ENCODE measurements at regions not wholly inside any gene's neighbourhood (a gene's known extent, or its start where the extent isn't known, plus 50 kb on each side); places are given as distances from the start of the nearest gene placed in this dataset.

- Mint-ChIP-seq H3K36me3 (ENCODE audit: low read depth) (no peaks in the 10 kb centered on the region), H3K4me1 (no peaks in the 10 kb centered on the region), H3K4me3 (no peak overlapping the region), H3K27me3 (peaks cover 2% of the 10 kb centered on the region), H3K27ac (no peak overlapping the region), H3K9me3 (no peaks in the 10 kb centered on the region)
- DNase-seq (no peak), ATAC-seq (no peak)
These were observed 118.0 kb upstream of the EDNRA start for GRCh38 chr4:147362938-147363337.

DNA sequence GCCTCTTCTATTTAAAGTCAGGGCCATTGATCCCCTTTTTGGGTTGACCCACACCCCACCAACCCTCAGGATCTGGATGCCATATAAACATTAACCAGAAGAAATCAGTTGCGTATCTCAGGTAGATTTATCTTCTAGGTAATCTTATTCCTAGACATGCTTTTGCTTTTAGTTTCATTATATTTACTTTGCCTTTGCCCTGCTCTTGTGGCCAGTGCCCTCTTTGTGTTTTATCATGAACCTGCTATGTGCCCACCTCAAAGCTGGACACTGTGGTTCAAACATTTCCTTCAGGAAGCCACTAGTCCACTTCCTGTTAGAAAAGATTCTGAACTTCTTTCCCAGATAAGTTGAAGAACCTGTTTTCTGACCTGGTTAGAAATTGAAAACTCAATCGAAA is 117.4 kb upstream of the EDNRA start:
- H3K27ac Mint-ChIP-seq = no peak overlapping the region
- no peaks in the 10 kb centered on the region for H3K36me3 Mint-ChIP-seq (ENCODE audit: low read depth)
- no peaks in the 10 kb centered on the region for H3K9me3 Mint-ChIP-seq
- H3K4me1 Mint-ChIP-seq = no peaks in the 10 kb centered on the region
- no peak overlapping the region for H3K4me3 Mint-ChIP-seq
- ATAC-seq (no peak), DNase-seq (no peak)
- peaks cover 2% of the 10 kb centered on the region for H3K27me3 Mint-ChIP-seq

GRCh38 chr4:147365396-147365795 is 115.5 kb upstream of the EDNRA start:
- no peak overlapping the region for H3K27ac Mint-ChIP-seq
- H3K36me3 Mint-ChIP-seq (ENCODE audit: low read depth) = no peaks in the 10 kb centered on the region
- no peaks in the 10 kb centered on the region for H3K9me3 Mint-ChIP-seq
- peaks cover 2% of the 10 kb centered on the region for H3K27me3 Mint-ChIP-seq
- H3K4me1 Mint-ChIP-seq = no peaks in the 10 kb centered on the region
- ATAC-seq (no peak), DNase-seq (no peak)
- H3K4me3 Mint-ChIP-seq = no peak overlapping the region

DNA sequence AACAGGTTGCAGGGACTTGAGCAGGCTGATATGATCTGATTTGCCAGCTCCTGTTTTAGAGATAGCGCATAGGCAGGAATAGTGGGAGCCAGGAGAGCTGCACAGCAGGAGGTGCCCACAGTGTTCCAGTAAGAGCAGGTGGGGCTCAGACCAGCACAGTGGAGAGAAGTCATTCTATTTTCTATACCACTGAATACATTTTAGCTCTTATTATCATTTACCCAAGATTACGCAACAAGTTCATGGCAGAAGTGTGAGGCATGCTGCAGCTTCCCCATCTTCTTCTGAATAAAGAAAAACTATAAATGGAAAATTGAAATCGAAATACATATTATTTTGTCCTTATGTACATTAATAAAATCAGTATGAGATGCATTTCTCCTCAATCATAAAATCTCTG is 114.7 kb upstream of the EDNRA start:
- ATAC-seq (no peak), DNase-seq (no peak)
- H3K27ac Mint-ChIP-seq = no peak overlapping the region
- H3K9me3 Mint-ChIP-seq = no peaks in the 10 kb centered on the region
- no peaks in the 10 kb centered on the region for H3K4me1 Mint-ChIP-seq
- H3K4me3 Mint-ChIP-seq = no peak overlapping the region
- peaks cover 2% of the 10 kb centered on the region for H3K27me3 Mint-ChIP-seq
- no peaks in the 10 kb centered on the region for H3K36me3 Mint-ChIP-seq (ENCODE audit: low read depth)

- H3K36me3 Mint-ChIP-seq (ENCODE audit: low read depth) = no peaks in the 10 kb centered on the region
- H3K9me3 Mint-ChIP-seq = no peaks in the 10 kb centered on the region
- H3K27ac Mint-ChIP-seq = no peak overlapping the region
- no peak for DNase-seq
- no peak for ATAC-seq
- H3K4me1 Mint-ChIP-seq = no peaks in the 10 kb centered on the region
- H3K4me3 Mint-ChIP-seq = no peak overlapping the region
- H3K27me3 Mint-ChIP-seq = peaks cover 2% of the 10 kb centered on the region
These were observed 113.0 kb upstream of the EDNRA start for GRCh38 chr4:147367891-147368290.

DNA sequence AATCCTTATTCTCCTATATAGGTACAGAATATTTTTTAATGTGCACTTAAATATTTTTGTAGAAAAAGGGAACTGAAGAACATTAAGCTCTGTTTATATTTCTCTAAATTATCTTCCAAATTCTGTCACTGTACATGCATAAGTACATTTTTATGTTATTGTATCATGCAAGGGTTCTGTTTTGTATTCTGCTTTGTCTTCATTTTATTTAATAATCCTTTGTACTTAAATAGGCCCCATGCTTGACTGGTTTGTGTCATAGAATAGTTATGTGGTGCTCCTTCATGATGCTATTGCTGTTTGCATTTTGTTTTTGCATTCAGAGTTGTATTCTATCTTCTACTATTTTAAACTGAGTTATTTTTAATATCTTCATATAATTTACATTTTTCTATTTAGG is 111.9 kb upstream of the EDNRA start:
- no peak overlapping the region for H3K27ac Mint-ChIP-seq
- no peak for DNase-seq
- H3K4me3 Mint-ChIP-seq = no peak overlapping the region
- no peak for ATAC-seq
- no peaks in the 10 kb centered on the region for H3K36me3 Mint-ChIP-seq (ENCODE audit: low read depth)
- no peaks in the 10 kb centered on the region for H3K4me1 Mint-ChIP-seq
- H3K9me3 Mint-ChIP-seq = no peaks in the 10 kb centered on the region
- H3K27me3 Mint-ChIP-seq = peaks cover 2% of the 10 kb centered on the region

GRCh38 chr4:147370473-147370872 is 110.4 kb upstream of the EDNRA start:
- Mint-ChIP-seq H3K27ac (no peak overlapping the region), H3K4me3 (no peak overlapping the region), H3K4me1 (no peaks in the 10 kb centered on the region), H3K9me3 (no peaks in the 10 kb centered on the region), H3K27me3 (no peaks in the 10 kb centered on the region), H3K36me3 (ENCODE audit: low read depth) (no peaks in the 10 kb centered on the region)
- ATAC-seq (no peak), DNase-seq (no peak)

- Mint-ChIP-seq H3K9me3 (peaks cover 4% of the 10 kb centered on the region), H3K4me3 (no peak overlapping the region), H3K36me3 (ENCODE audit: low read depth) (no peaks in the 10 kb centered on the region), H3K27ac (no peak overlapping the region), H3K4me1 (no peaks in the 10 kb centered on the region), H3K27me3 (no peaks in the 10 kb centered on the region)
- no peak for ATAC-seq
- DNase-seq = no peak
These were observed 110.0 kb upstream of the EDNRA start for GRCh38 chr4:147370881-147371280.

DNA sequence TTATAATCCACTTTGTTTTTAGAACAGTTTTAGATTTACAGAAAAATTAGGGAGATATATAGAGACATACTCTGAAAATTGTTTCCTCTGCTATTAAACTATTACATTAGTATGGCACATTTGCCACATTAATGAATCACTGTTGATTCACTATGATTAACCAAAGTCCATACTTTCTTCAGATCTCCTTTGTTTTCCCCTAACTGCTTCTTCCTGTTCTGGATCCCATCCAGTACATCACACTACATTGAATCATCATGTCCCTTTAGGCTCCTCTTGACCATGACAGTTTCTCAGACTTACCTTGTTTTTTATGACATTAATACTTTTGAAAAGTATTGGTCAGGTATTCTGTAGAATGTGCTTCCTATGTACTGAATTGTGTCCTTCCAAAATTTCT is 109.2 kb upstream of the EDNRA start:
- no peak for DNase-seq
- H3K27me3 Mint-ChIP-seq = no peaks in the 10 kb centered on the region
- no peak overlapping the region for H3K27ac Mint-ChIP-seq
- no peaks in the 10 kb centered on the region for H3K4me1 Mint-ChIP-seq
- H3K9me3 Mint-ChIP-seq = peaks cover 5% of the 10 kb centered on the region
- no peaks in the 10 kb centered on the region for H3K36me3 Mint-ChIP-seq (ENCODE audit: low read depth)
- H3K4me3 Mint-ChIP-seq = no peak overlapping the region
- no peak for ATAC-seq

DNA sequence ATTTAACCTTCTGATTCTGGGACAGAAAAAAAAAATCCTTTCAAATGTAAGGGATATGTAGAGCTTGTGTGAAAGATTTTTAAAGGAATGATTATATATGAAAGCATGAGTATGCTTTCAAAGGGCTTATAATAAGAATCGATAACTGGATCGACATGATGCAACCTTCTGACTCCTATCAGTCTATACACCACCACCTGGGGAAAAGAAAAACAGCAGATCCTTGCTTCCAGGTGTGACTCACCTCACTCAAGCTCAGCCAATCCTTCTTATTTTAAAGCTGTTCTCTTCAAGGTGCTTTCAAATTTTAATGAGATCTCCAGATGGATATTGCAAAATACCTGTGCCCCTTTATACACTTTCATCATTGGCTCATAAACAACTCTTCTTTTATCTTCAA is 102.1 kb upstream of the EDNRA start:
- Mint-ChIP-seq H3K27me3 (no peaks in the 10 kb centered on the region), H3K36me3 (ENCODE audit: low read depth) (no peaks in the 10 kb centered on the region)

DNA sequence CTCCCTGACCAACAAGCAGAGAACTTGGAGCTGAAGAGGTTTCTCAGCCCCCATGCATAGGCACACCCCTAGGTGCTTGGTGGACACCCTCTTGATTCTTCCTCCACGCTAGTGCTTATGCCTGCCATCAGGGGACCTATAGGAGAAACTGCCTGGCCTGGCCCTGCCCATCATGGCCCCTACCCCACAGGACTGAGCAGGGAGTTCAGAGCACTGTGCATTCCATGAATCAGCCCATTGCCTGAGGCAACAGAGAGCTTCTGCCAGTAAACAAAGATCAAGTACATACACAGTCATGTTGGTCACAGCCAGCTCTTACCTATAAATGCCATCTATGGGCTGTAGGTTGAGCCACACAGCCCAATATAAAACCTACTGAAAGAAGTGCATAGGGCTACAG is 99.1 kb upstream of the EDNRA start:
- no peaks in the 10 kb centered on the region for H3K36me3 Mint-ChIP-seq (ENCODE audit: low read depth)
- no peak for ATAC-seq
- H3K9me3 Mint-ChIP-seq = no peaks in the 10 kb centered on the region
- no peaks in the 10 kb centered on the region for H3K27me3 Mint-ChIP-seq
- DNase-seq = no peak
- no peaks in the 10 kb centered on the region for H3K4me1 Mint-ChIP-seq
- H3K27ac Mint-ChIP-seq = no peak overlapping the region
- no peak overlapping the region for H3K4me3 Mint-ChIP-seq

More for the DNA sequence above, 102.1 kb upstream of the EDNRA start:
- Mint-ChIP-seq H3K9me3 (peaks cover 5% of the 10 kb centered on the region), H3K4me1 (no peaks in the 10 kb centered on the region), H3K27ac (no peak overlapping the region), H3K4me3 (no peak overlapping the region)
- ATAC-seq (no peak), DNase-seq (no peak)

GRCh38 chr4:147388018-147388417 is 92.9 kb upstream of the EDNRA start:
- Mint-ChIP-seq H3K27me3 (no peaks in the 10 kb centered on the region), H3K27ac (no peak overlapping the region), H3K9me3 (no peaks in the 10 kb centered on the region), H3K4me1 (no peaks in the 10 kb centered on the region), H3K4me3 (no peak overlapping the region), H3K36me3 (ENCODE audit: low read depth) (no peaks in the 10 kb centered on the region)
- no peak for DNase-seq
- ATAC-seq = no peak

- peaks cover 5% of the 10 kb centered on the region for H3K9me3 Mint-ChIP-seq
- no peak overlapping the region for H3K27ac Mint-ChIP-seq
- DNase-seq (no peak), ATAC-seq (no peak)
- no peak overlapping the region for H3K4me3 Mint-ChIP-seq
- H3K36me3 Mint-ChIP-seq (ENCODE audit: low read depth) = no peaks in the 10 kb centered on the region
- H3K4me1 Mint-ChIP-seq = no peaks in the 10 kb centered on the region
- no peaks in the 10 kb centered on the region for H3K27me3 Mint-ChIP-seq
These were observed 84.8 kb upstream of the EDNRA start for GRCh38 chr4:147396105-147396504.

GRCh38 chr4:147398556-147398955 is 82.3 kb upstream of the EDNRA start:
- Mint-ChIP-seq H3K4me1 (no peaks in the 10 kb centered on the region), H3K9me3 (peaks cover 4% of the 10 kb centered on the region), H3K27ac (no peak overlapping the region), H3K27me3 (no peaks in the 10 kb centered on the region), H3K36me3 (ENCODE audit: low read depth) (no peaks in the 10 kb centered on the region), H3K4me3 (no peak overlapping the region)
- no peak for DNase-seq
- ATAC-seq = no peak

DNA sequence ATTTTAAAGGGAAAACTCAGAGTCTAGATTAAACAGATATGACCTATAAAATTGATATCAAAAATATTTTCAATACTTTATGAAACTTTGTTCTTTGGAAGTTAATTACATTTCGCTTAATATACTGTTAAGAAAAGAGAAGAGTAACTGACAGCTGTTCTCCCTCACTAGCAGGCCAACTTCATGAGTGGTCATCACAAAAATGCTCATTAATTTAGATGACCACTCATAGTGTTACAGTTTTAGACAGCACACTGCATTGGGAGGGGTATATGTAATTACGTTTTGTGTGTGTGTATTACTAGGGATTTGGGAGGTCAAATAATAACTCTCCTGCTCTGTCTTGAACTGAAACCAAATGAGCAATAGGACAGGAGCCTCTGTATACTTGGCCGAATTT is 80.2 kb upstream of the EDNRA start:
- no peak overlapping the region for H3K4me3 Mint-ChIP-seq
- ATAC-seq (no peak), DNase-seq (no peak)
- no peaks in the 10 kb centered on the region for H3K27me3 Mint-ChIP-seq
- H3K9me3 Mint-ChIP-seq = no peaks in the 10 kb centered on the region
- H3K4me1 Mint-ChIP-seq = no peaks in the 10 kb centered on the region
- no peaks in the 10 kb centered on the region for H3K36me3 Mint-ChIP-seq (ENCODE audit: low read depth)
- no peak overlapping the region for H3K27ac Mint-ChIP-seq

DNA sequence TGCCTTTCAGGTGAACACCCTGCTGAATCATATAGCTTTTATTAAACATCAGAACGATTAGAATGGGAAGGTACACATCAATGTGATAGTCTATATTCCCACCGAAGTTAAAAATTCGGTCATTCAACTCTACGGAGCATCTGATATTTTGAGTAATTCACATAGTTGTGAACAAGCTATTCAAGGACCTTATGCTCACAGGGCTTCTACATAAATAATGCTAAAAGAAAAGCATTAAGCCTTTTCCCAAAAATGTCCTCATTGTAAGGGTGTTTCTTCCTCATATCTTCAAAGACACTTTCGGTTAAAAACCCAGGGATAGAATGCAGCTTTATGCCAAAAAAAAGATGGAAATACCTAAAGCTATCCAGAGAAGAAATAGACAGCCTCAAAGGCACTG is 79.7 kb upstream of the EDNRA start:
- Mint-ChIP-seq H3K27ac (no peak overlapping the region), H3K4me1 (no peaks in the 10 kb centered on the region), H3K27me3 (no peaks in the 10 kb centered on the region), H3K36me3 (ENCODE audit: low read depth) (no peaks in the 10 kb centered on the region), H3K4me3 (no peak overlapping the region), H3K9me3 (peaks cover under 1% of the 10 kb centered on the region)
- DNase-seq (no peak), ATAC-seq (no peak)
